PC-9 (cell line): ENCODE measurements at regions not wholly inside any gene's neighbourhood (a gene's known extent, or its start where the extent isn't known, plus 50 kb on each side); places are given as distances from the start of the nearest gene placed in this dataset.

Experiments
- BruUV-seq: library from RNA; stranded (reverse); fragments of 400-500 nt; replicated peaks from 2 replicates; lab custom pipeline; 2021; lab: Mats Ljungman, UMichigan
- CTCF ChIA-PET: fragments of 300-600 bp; sonication (Branson Sonifier 250); formaldehyde crosslinking; loops from one replicate; lab custom pipeline; 2022; ENCODE audit warnings: antibody characterized with exemption; lab: Charles Lee
- POLR2A ChIA-PET: fragments of 300-600 bp; sonication (Branson Sonifier 250); formaldehyde crosslinking; loops from one replicate; lab custom pipeline; 2022; ENCODE audit warnings: antibody characterized with exemption; ENCODE audit not compliant: unreplicated experiment; lab: Charles Lee
- DNase-seq, 2 experiments: peaks; one replicate each; pipeline versions ENCODE4 v3.0.0 to v3.0.0-alpha.2; 2015 to 2022; ENCODE audit warnings: mixed read lengths in 1 of 2
- H2AFZ ChIP-seq: fragments of 200-600 bp; sonication (generic); 2 replicates; pipeline ENCODE4 v1.8.1; 2017; ENCODE audit warnings: antibody characterized with exemption
- H3F3A ChIP-seq: fragments of 200-600 bp; sonication (generic); 2 replicates; pipeline ENCODE4 v1.8.1; 2017; ENCODE audit warnings: antibody characterized with exemption, mild to moderate bottlenecking, low read depth; ENCODE audit not compliant: insufficient read depth
- H3K27ac ChIP-seq: fragments of 200-600 bp; sonication (generic); 2 replicates; pipeline ENCODE4 v1.6.1; 2016; ENCODE audit warnings: mixed run types
- H3K27me3 ChIP-seq: fragments of 200-600 bp; sonication (generic); 2 replicates; pipeline ENCODE4 v1.6.1; 2016; ENCODE audit warnings: low read depth, mixed run types; ENCODE audit not compliant: insufficient read depth
- H3K36me3 ChIP-seq: fragments of 200-600 bp; sonication (generic); 2 replicates; pipeline ENCODE4 v1.6.1; 2016; ENCODE audit warnings: low read depth, mixed run types
- H3K4me1 ChIP-seq: fragments of 200-600 bp; sonication (generic); replicated peaks from 2 replicates; pipeline ENCODE4 v1.6.1; 2016; ENCODE audit warnings: mixed run types; ENCODE audit not compliant: insufficient read depth
- H3K4me2 ChIP-seq: fragments of 200-600 bp; sonication (generic); 2 replicates; pipeline ENCODE4 v1.6.1; 2017; ENCODE audit warnings: mixed run types
- H3K4me3 ChIP-seq: fragments of 200-600 bp; sonication (generic); 2 replicates; pipeline ENCODE4 v1.6.1; 2016; ENCODE audit warnings: mixed run types
- H3K79me2 ChIP-seq: fragments of 200-600 bp; sonication (generic); 2 replicates; pipeline ENCODE4 v1.6.1; 2017; ENCODE audit warnings: low read depth, mixed run types
- H3K9me2 ChIP-seq: fragments of 200-600 bp; sonication (generic); 2 replicates; pipeline ENCODE4 v1.8.1; 2017; ENCODE audit warnings: mild to moderate bottlenecking; ENCODE audit not compliant: insufficient read depth
- H3K9me3 ChIP-seq: fragments of 200-600 bp; sonication (generic); 2 replicates; pipeline ENCODE4 v1.8.1; 2016; ENCODE audit warnings: low read depth; ENCODE audit not compliant: insufficient read depth
- H4K20me1 ChIP-seq: fragments of 200-600 bp; sonication (generic); 2 replicates; pipeline ENCODE4 v1.8.1; 2017; ENCODE audit not compliant: insufficient read depth
- CTCF ChIP-seq: fragments of 200-600 bp; sonication (generic); conservative IDR thresholded peaks from 2 replicates; pipeline ENCODE4 v1.6.1; 2017; ENCODE audit warnings: mixed run types, antibody characterized with exemption, mild to moderate bottlenecking, moderate library complexity
- EZH2 ChIP-seq: fragments of 200-600 bp; sonication (generic); IDR thresholded peaks from 2 replicates; pipeline ENCODE4 v1.8.0; 2017; ENCODE audit warnings: antibody characterized with exemption, low read depth
- intact Hi-C: fragments of 100-400 bp; cut with micrococcal nuclease; formaldehyde crosslinking; loops from one replicate; pipeline ENCODE4 v1.10.0; 2022; ENCODE audit not compliant: unreplicated experiment

- CTCF ChIA-PET, result no interaction called here
- H4K20me1 ChIP-seq, result no peaks in the 10 kb centered on the region
- H3K4me2 ChIP-seq, result no peak overlapping the region
- no peak overlapping the region for H3K27ac ChIP-seq
- H3K9me3 ChIP-seq, result no peaks in the 10 kb centered on the region; the same call in 1 of the 2 replicates
- POLR2A ChIA-PET, result no interaction called here
- no peaks in the 10 kb centered on the region for H3F3A ChIP-seq
- H3K4me1 ChIP-seq, result no peaks in the 10 kb centered on the region
- no peak overlapping the region for H3K4me3 ChIP-seq
- peaks cover 38% of the 10 kb centered on the region for H3K27me3 ChIP-seq
- BruUV-seq, result no TSS peak
- DNase-seq, result peak in 1 of 2 experiments; percentile 36
- no peaks in the 10 kb centered on the region for H3K79me2 ChIP-seq
- intact Hi-C loops, result no loop called here
- TF ChIP-seq CTCF (no peak), EZH2 (no peak)
- no peak overlapping the region for H2AFZ ChIP-seq
- no peaks in the 10 kb centered on the region for H3K36me3 ChIP-seq
- no peaks in the 10 kb centered on the region; the same call in 1 of the 2 replicates for H3K9me2 ChIP-seq
These were observed 588.9 kb downstream of the ETS1 start for GRCh38 chr11:127998421-127998820.

- CTCF ChIA-PET, result interaction anchor here (0.7 kb wide), 1 partner anchor 26 kb away, joined by 8 read pairs; no protein-coding TSS in a partner anchor
- TF ChIP-seq CTCF (no peak), EZH2 (no peak)
These were observed 589.8 kb downstream of the ETS1 start for GRCh38 chr11:127997594-127997993.

GRCh38 chr11:127996825-127997224 lies 590.5 kb downstream of the ETS1 start:
- CTCF ChIA-PET, result interaction anchor here (0.7 kb wide), 1 partner anchor 26 kb away, joined by 8 read pairs; no protein-coding TSS in a partner anchor
- POLR2A ChIA-PET, result no interaction called here
- no peak for DNase-seq
- Histone ChIP-seq H3K9me3 (no peaks in the 10 kb centered on the region; the same call in 1 of the 2 replicates), H3K27ac (no peak overlapping the region), H3K4me2 (no peak overlapping the region), H3K9me2 (no peaks in the 10 kb centered on the region), H3K79me2 (no peaks in the 10 kb centered on the region), H3K27me3 (peaks cover 52% of the 10 kb centered on the region), H3K4me1 (no peaks in the 10 kb centered on the region), H2AFZ (no peak overlapping the region), H3K36me3 (no peaks in the 10 kb centered on the region), H4K20me1 (no peaks in the 10 kb centered on the region), H3K4me3 (no peak overlapping the region), H3F3A (no peaks in the 10 kb centered on the region)
- TF ChIP-seq CTCF, result no peak
- TF ChIP-seq EZH2, result no peak
- intact Hi-C loops, result no loop called here
- no TSS peak for BruUV-seq

More at GRCh38 chr11:127997594-127997993, 589.8 kb downstream of the ETS1 start:
- H3K4me2 ChIP-seq, result no peak overlapping the region
- no peak for DNase-seq
- no peaks in the 10 kb centered on the region for H3K4me1 ChIP-seq
- H3K9me2 ChIP-seq, result no peaks in the 10 kb centered on the region; the same call in 1 of the 2 replicates
- H3K36me3 ChIP-seq, result no peaks in the 10 kb centered on the region
- no peak overlapping the region for H3K4me3 ChIP-seq
- intact Hi-C loops, result no loop called here
- BruUV-seq, result no TSS peak
- H3K9me3 ChIP-seq, result no peaks in the 10 kb centered on the region; the same call in 1 of the 2 replicates
- no peak overlapping the region for H3K27ac ChIP-seq
- H3K79me2 ChIP-seq, result no peaks in the 10 kb centered on the region
- no peak overlapping the region for H2AFZ ChIP-seq
- H3F3A ChIP-seq, result no peaks in the 10 kb centered on the region
- POLR2A ChIA-PET, result no interaction called here
- H3K27me3 ChIP-seq, result peaks cover 46% of the 10 kb centered on the region
- H4K20me1 ChIP-seq, result no peaks in the 10 kb centered on the region
